Ishikawa (cell line): ENCODE measurements at regions not wholly inside any gene's neighbourhood (a gene's known extent, or its start where the extent isn't known, plus 50 kb on each side); places are given as distances from the start of the nearest gene placed in this dataset.

Experiments used
- CEBPB ChIP-seq: IDR thresholded peaks from 2 replicates; pipeline ENCODE4 v1.6.1; 2012
- EP300 ChIP-seq: IDR thresholded peaks from 2 replicates; pipeline ENCODE4 v1.6.1; 2012; ENCODE audit warnings: borderline replicate concordance
- MAX ChIP-seq: IDR thresholded peaks from 2 replicates; pipeline ENCODE4 v1.6.1; 2012
- NFIC ChIP-seq: IDR thresholded peaks from 2 replicates; pipeline ENCODE4 v1.6.1; 2012
- RAD21 ChIP-seq: IDR thresholded peaks from 2 replicates; pipeline ENCODE4 v1.6.1; 2012; ENCODE audit warnings: low read depth
- REST ChIP-seq: IDR thresholded peaks from 2 replicates; pipeline ENCODE4 v1.6.1; 2012; ENCODE audit warnings: low read depth, mild to moderate bottlenecking
- ZBTB7A ChIP-seq: IDR thresholded peaks from 2 replicates; pipeline ENCODE4 v1.6.1; 2012; ENCODE audit warnings: low read depth
- TF ChIP-seq, protein P1 (sequence below): IDR thresholded peaks from 2 replicates; pipeline ENCODE4 v1.6.1; 2012

DNA sequence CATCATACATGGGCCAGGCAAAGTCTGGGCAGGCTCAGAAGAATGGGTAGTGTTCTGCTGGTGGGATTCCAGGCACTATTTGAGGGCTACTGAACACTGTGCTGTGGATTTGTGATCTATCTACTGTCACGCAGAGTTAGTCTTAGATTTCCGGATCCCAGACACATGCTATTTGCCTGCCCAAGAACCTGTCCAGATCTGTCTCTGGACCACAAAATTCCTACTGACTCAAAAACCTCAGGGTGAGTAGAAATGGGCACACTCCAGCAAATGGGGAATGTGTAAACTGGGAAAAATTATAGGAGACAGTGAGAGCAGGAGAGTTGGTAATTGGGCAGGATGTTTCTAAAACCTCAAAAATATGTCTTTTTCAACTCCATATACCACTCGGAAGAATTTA is 129.9 kb downstream of the GALC start:
- no peak for TF ChIP-seq CEBPB
- no peak for TF ChIP-seq ZBTB7A
- TF ChIP-seq RAD21, result no peak
- no peak for TF ChIP-seq EP300
- no peak for TF ChIP-seq REST
- TF ChIP-seq, protein P1, sequence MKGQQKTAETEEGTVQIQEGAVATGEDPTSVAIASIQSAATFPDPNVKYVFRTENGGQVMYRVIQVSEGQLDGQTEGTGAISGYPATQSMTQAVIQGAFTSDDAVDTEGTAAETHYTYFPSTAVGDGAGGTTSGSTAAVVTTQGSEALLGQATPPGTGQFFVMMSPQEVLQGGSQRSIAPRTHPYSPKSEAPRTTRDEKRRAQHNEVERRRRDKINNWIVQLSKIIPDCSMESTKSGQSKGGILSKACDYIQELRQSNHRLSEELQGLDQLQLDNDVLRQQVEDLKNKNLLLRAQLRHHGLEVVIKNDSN, result no peak
- TF ChIP-seq MAX, result no peak
- no peak for TF ChIP-seq NFIC
